GM10266 (cell line): ENCODE measurements at regions not wholly inside any gene's neighbourhood (a gene's known extent, or its start where the extent isn't known, plus 50 kb on each side); places are given as distances from the start of the nearest gene placed in this dataset.

ENCODE experiments used
- DNase-seq: peaks from one replicate; pipeline ENCODE4 v3.0.0; 2012; ENCODE audit errors: extremely low spot score
- TF ChIP-seq, protein P1 (sequence below): IDR thresholded peaks from 2 replicates; pipeline ENCODE4 v1.5.1; 2012; ENCODE audit warnings: mild to moderate bottlenecking, low read depth; ENCODE audit not compliant: control insufficient read depth, insufficient read depth; ENCODE audit errors: missing control alignments

DNA sequence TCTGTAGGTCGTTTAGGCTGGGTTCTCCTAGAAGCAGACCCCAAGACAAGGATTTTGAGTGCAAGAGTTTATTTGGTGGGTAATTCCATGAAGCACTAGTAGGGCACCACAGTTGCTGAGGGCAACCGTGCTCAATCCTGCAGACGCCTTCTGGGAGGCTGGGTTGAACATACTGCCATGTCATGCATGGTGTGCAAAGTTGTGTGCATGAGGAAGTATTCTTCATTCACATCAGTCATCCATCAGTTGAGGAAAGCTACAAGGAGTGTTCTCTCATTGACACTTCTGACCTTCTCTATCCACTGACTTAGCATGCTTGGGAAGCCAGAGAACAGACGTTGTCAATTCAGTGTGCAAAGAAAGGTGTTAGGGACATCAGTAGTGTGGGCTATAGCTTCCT lies 179.2 kb downstream of the PTPN11 start:
- TF ChIP-seq, protein P1, sequence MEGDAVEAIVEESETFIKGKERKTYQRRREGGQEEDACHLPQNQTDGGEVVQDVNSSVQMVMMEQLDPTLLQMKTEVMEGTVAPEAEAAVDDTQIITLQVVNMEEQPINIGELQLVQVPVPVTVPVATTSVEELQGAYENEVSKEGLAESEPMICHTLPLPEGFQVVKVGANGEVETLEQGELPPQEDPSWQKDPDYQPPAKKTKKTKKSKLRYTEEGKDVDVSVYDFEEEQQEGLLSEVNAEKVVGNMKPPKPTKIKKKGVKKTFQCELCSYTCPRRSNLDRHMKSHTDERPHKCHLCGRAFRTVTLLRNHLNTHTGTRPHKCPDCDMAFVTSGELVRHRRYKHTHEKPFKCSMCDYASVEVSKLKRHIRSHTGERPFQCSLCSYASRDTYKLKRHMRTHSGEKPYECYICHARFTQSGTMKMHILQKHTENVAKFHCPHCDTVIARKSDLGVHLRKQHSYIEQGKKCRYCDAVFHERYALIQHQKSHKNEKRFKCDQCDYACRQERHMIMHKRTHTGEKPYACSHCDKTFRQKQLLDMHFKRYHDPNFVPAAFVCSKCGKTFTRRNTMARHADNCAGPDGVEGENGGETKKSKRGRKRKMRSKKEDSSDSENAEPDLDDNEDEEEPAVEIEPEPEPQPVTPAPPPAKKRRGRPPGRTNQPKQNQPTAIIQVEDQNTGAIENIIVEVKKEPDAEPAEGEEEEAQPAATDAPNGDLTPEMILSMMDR = no peak
- DNase-seq = no peak

DNA sequence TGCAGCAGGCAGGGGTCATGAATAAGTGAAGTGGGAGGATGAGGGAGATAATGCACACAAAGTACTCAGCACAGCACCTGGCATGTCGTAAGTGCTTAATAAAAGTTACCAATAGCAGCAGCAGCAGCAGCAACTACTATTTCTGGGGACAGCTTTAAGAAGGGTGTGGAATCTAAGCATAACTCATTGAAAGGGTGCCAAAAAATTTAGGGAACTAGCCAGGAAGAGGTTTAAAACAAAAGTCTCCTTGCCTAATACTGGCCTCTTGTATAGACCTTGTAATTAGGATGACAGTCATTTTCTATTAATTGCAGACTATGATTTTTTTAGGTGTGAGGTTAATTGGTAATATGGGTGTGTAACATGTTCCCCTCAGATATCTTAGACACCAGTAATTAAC lies 179.9 kb downstream of the PTPN11 start:
- TF ChIP-seq, protein P1 = no peak
- DNase-seq = no peak

DNA sequence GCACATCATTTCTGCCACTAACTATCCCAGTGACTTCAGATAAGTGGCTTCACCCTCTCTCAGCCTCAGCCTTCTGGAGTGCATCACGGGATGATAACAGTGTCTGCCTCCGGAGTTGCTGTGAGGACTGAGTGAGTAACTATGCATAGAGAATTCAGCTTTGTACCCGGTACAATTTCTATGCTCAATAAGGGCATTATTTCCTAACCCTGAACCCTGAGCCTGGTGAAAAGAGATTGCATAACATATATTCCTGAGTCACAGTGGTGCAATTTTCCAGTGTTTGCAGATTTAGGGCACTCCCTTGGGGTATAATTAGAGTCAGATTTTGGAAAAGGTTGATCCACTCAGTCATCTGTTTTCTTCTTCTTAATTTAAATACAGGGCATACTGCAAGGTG lies 181.1 kb downstream of the PTPN11 start:
- TF ChIP-seq, protein P1 = no peak
- DNase-seq = no peak

DNA sequence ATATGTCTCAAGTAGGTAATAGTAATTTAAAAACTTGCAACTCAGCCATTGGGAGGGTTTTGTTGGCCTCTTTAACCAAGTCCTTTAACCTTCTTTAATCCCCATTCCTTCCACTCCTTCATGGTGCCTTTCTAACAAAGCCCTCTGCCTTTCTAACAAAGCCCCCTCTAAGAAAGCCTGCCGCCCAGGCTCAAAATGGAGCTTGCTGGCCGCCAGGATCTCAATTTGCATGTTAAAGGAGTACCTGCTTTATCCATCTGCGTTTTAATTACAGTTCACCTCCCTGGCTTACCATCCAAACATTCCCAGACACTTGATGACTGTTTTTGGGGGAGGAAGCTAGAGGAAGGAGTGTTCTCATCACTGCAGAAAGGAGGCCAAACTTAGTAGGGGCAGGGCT lies 183.4 kb downstream of the PTPN11 start:
- no peak for DNase-seq
- TF ChIP-seq, protein P1 = no peak

DNA sequence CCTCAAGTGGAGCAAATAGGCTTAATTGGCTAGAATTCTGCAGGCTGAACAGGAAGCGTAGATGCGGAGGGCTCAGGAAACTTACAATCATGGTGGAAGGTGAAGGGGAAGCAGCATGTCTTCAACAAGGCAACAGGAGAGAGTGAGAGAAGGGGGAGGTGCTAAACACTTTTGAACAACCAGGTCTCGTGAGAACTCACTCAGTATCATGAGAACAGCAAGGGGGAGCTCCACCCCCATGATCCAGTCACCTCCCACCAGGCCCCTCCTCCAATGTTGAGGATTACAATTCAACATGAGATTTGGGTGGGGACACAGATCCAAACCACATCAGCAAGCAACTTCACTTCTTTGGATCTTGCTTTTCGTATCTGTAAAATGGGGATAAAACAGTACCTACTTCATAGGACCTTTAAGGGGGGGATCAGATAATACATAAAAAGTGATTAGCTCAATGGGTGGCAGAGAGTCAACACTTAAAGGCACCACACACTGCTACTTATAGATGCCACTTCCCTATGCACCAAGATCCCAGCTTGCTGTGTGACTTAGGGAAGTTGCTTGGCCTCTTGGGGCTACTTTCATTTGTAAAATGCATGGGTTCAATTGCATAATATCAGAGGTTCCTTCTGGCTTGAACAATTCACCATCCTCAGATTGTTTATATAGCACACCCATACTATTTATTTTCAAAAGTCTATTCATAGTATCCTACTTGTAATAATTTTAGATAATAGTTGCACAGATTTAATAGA lies 184.8 kb upstream of the RPH3A start:
- TF ChIP-seq, protein P1 = no peak
- no peak for DNase-seq

DNA sequence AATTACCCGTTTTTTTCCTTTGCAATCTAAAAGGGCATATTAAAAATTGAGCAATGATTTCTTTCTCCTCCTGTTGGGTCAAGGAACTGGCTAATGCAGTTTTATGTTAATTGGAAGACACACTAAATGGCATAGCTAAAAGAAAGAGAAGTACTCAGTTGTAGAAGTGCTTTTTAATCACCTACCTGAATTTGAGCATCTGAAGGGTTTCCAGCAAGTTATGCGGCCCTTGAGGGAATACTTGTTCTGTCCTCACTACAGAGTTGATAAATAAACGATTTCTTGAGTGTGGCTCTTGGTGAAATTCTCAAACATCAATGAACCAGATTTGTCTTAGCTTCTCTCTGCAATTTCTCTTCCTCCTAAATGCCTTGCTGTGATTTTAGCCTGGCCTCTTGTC lies 184.1 kb upstream of the RPH3A start:
- TF ChIP-seq, protein P1 = no peak

DNA sequence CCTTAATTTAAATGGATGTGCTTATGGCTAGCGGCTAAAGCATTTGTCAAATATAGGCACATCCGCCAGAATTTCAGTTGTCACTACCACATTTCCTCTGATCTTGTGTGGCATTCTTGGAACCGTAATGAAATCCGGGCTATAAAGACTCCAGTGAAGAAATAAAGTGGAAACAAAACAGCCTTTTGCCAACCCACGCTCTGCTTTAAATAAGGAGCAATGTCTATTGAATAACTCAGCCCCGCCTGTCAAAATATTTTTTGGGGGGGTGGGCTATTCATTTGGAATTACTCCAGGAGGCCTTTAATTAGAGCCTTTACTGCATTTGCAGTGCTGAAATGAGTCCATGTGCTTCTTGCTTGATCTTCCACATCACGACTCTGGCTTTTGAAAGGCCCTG lies 179.6 kb upstream of the RPH3A start:
- no peak for DNase-seq
- TF ChIP-seq, protein P1 = no peak

More for the DNA sequence above, 184.1 kb upstream of the RPH3A start:
- no peak for DNase-seq
